ENCODE measurements at regions not wholly inside any gene's neighbourhood (a gene's known extent, or its start where the extent isn't known, plus 50 kb on each side); places are given as distances from the start of the nearest gene placed in this dataset.

- Histone ChIP-seq H3K9me3 (ENCODE audit: control insufficient read depth in 4 of 4, low read length in 3 of 4) (no peaks in the 10 kb centered on the region), H3K36me3 (ENCODE audit: control insufficient read depth in 4 of 4, insufficient read depth in 3 of 4, low read depth in 1 of 4, low read length in 3 of 4) (no peaks in the 10 kb centered on the region), H3K4me1 (ENCODE audit: control insufficient read depth in 4 of 4, insufficient read depth in 4 of 4, low read length in 3 of 4) (peaks cover 0 to 6% (median 0%) of the 10 kb centered on the region in 4 donors), H3K27me3 (ENCODE audit: control insufficient read depth in 4 of 4, insufficient read depth in 4 of 4, low read length in 3 of 4) (no peaks in the 10 kb centered on the region), H3K27ac (ENCODE audit: low read depth in 1 of 2, low read length in 2 of 2) (no peak overlapping the region), H3K4me3 (ENCODE audit: low read depth in 1 of 3, low read length in 3 of 3) (no peak overlapping the region), H3K9ac (ENCODE audit: low read depth in 1 of 2, low read length in 2 of 2) (no peak overlapping the region)
- no peak for DNase-seq (ENCODE audit: low spot score)
- TF ChIP-seq HNF4A (conservative IDR thresholded peaks at IDR 0.05) = no peak
- TF ChIP-seq, protein P1, sequence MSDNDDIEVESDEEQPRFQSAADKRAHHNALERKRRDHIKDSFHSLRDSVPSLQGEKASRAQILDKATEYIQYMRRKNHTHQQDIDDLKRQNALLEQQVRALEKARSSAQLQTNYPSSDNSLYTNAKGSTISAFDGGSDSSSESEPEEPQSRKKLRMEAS (IDR thresholded peaks at IDR 0.05) = no peak
- TF ChIP-seq HNF4G (IDR thresholded peaks at IDR 0.05) = no peak
- TF ChIP-seq, protein P2, sequence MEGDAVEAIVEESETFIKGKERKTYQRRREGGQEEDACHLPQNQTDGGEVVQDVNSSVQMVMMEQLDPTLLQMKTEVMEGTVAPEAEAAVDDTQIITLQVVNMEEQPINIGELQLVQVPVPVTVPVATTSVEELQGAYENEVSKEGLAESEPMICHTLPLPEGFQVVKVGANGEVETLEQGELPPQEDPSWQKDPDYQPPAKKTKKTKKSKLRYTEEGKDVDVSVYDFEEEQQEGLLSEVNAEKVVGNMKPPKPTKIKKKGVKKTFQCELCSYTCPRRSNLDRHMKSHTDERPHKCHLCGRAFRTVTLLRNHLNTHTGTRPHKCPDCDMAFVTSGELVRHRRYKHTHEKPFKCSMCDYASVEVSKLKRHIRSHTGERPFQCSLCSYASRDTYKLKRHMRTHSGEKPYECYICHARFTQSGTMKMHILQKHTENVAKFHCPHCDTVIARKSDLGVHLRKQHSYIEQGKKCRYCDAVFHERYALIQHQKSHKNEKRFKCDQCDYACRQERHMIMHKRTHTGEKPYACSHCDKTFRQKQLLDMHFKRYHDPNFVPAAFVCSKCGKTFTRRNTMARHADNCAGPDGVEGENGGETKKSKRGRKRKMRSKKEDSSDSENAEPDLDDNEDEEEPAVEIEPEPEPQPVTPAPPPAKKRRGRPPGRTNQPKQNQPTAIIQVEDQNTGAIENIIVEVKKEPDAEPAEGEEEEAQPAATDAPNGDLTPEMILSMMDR (IDR thresholded peaks at IDR 0.05; ENCODE audit: low read depth, low read length, missing input control) = no peak
- no peak for TF ChIP-seq FOXA1 (IDR thresholded peaks at IDR 0.05)
- no peak for TF ChIP-seq ATF3 (IDR thresholded peaks at IDR 0.05)
- TF ChIP-seq RXRA (IDR thresholded peaks at IDR 0.05) = no peak
Measured at GRCh38 chr13:90477216-90477615, 870.3 kb upstream of the MIR17HG start.

DNA sequence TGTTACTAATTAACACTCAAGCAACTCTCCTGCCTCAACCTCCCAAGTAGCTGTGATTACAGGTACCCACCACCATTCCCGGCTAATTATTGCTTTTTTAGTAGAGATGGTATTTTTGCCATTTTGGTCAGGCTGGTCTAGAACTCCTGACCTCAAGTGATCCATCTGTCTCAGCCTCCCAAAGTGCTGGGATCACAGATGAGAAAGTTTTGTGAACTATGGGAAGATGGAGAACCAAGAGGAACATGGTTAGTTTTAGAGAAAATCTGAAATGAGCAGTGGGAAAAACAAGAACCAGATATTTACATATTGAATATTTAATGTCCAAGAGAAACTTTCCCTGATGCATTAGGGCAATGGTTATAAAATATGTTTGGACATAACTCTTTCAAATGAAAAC lies 863.6 kb upstream of the MIR17HG start:
- Histone ChIP-seq H3K27ac (ENCODE audit: low read depth in 1 of 2, low read length in 2 of 2) (no peak overlapping the region), H3K9me3 (ENCODE audit: control insufficient read depth in 4 of 4, low read length in 3 of 4) (peaks cover 0 to 5% (median 0%) of the 10 kb centered on the region in 4 donors), H3K4me1 (ENCODE audit: control insufficient read depth in 4 of 4, insufficient read depth in 4 of 4, low read length in 3 of 4) (no peaks in the 10 kb centered on the region), H3K9ac (ENCODE audit: low read depth in 1 of 2, low read length in 2 of 2) (no peak overlapping the region), H3K4me3 (ENCODE audit: low read depth in 1 of 3, low read length in 3 of 3) (no peak overlapping the region), H3K27me3 (ENCODE audit: control insufficient read depth in 4 of 4, insufficient read depth in 4 of 4, low read length in 3 of 4) (no peaks in the 10 kb centered on the region), H3K36me3 (ENCODE audit: control insufficient read depth in 4 of 4, insufficient read depth in 3 of 4, low read depth in 1 of 4, low read length in 3 of 4) (no peaks in the 10 kb centered on the region)
- WGBS = 86% methylated on average over 1 of the region's 1 CpG
- no peak for DNase-seq (ENCODE audit: low spot score)
- TF ChIP-seq NR2F2 (IDR thresholded peaks at IDR 0.05) = no peak
- no peak for TF ChIP-seq ZBTB33 (IDR thresholded peaks at IDR 0.05)
- no peak for TF ChIP-seq RAD21 (IDR thresholded peaks at IDR 0.05)
- TF ChIP-seq ATF3 (IDR thresholded peaks at IDR 0.05) = no peak
- TF ChIP-seq FOXA1 (IDR thresholded peaks at IDR 0.05) = no peak
- TF ChIP-seq, protein P2 (IDR thresholded peaks at IDR 0.05; ENCODE audit: low read depth, low read length, missing input control) = no peak
- TF ChIP-seq EGR1 (IDR thresholded peaks at IDR 0.05; ENCODE audit: low read depth in 2 of 2) = no peak
- TF ChIP-seq, protein P1 (IDR thresholded peaks at IDR 0.05) = no peak
- no peak for TF ChIP-seq HNF4A (conservative IDR thresholded peaks at IDR 0.05)
- TF ChIP-seq FOXA2 (IDR thresholded peaks at IDR 0.05) = no peak

All from liver (tissue), 8 donors.